MM.1S (cell line): ENCODE measurements at regions not wholly inside any gene's neighbourhood (a gene's known extent, or its start where the extent isn't known, plus 50 kb on each side); places are given as distances from the start of the nearest gene placed in this dataset.

Experiments used
- CTCF ChIP-seq: fragments of 300-600 bp; sonication (generic); IDR thresholded peaks from 2 replicates; pipeline ENCODE4 v1.5.1; 2016; ENCODE audit warnings: antibody characterized with exemption, low read length, mixed read lengths
- EZH2 ChIP-seq: fragments of 300-600 bp; sonication (generic); optimal IDR thresholded peaks from 2 replicates; pipeline ENCODE3; 2017; ENCODE audit warnings: low read depth, mild to moderate bottlenecking, antibody characterized with exemption, low read length, mixed read lengths
- EZH2phosphoT487 ChIP-seq: fragments of 300-600 bp; sonication (generic); IDR thresholded peaks from 2 replicates; pipeline ENCODE4 v1.6.1; 2018; ENCODE audit warnings: antibody characterized with exemption, low read length

GRCh38 chr1:201764166-201764565 lies 64.8 kb upstream of the IPO9 start:
- TF ChIP-seq CTCF (no peak), EZH2phosphoT487 (no peak), EZH2 (no peak)
